ENCODE measurements at regions not wholly inside any gene's neighbourhood (a gene's known extent, or its start where the extent isn't known, plus 50 kb on each side); places are given as distances from the start of the nearest gene placed in this dataset.
"Not testable (repeated sequence)": the region's sequence is repeated elsewhere in the genome, so short reads cannot be mapped to it uniquely, and the experiment has no call there.

GRCh38 chr18:7178568-7178967 is 52.3 kb upstream of the LRRC30 start:
- DNase-seq: not testable (repeated sequence)

- peak in 1 of 14 donors; percentile 2 for DNase-seq
These were observed 53.7 kb upstream of the LRRC30 start for GRCh38 chr18:7177116-7177744.

GRCh38 chr18:7174344-7175095 is 56.4 kb upstream of the LRRC30 start:
- DNase-seq: peak in 6 of 14 donors; percentile 5 to 36 (median 13)

- no peak for DNase-seq
These were observed 55.6 kb upstream of the LAMA1 start for GRCh38 chr18:7173216-7173615.

GRCh38 chr18:7172611-7173010 is 55.0 kb upstream of the LAMA1 start:
- DNase-seq: no peak

GRCh38 chr18:7170292-7170691 is 52.7 kb upstream of the LAMA1 start:
- no peak for DNase-seq

GRCh38 chr18:7169601-7170000 is 52.0 kb upstream of the LAMA1 start:
- no peak for DNase-seq

- DNase-seq: no peak
These were observed 50.8 kb upstream of the LAMA1 start for GRCh38 chr18:7168408-7168807.

All from C1 segment of cervical spinal cord (tissue), 14 donors.